Lung microvascular endothelial cell (primary cell): ENCODE measurements at regions not wholly inside any gene's neighbourhood (a gene's known extent, or its start where the extent isn't known, plus 50 kb on each side); places are given as distances from the start of the nearest gene placed in this dataset.
"Not testable (repeated sequence)": the region's sequence is repeated elsewhere in the genome, so short reads cannot be mapped to it uniquely, and the experiment has no call there.

ENCODE experiments used
- DNase-seq, 2 donors: peaks; one replicate each; pipeline versions ENCODE4 v3.0.0 to v3.0.0-alpha.2; 2010; ENCODE audit warnings: low read depth in 2 of 2

GRCh38 chr2:186181625-186182024 is 304.4 kb upstream of the ZC3H15 start:
- no peak for DNase-seq

DNA sequence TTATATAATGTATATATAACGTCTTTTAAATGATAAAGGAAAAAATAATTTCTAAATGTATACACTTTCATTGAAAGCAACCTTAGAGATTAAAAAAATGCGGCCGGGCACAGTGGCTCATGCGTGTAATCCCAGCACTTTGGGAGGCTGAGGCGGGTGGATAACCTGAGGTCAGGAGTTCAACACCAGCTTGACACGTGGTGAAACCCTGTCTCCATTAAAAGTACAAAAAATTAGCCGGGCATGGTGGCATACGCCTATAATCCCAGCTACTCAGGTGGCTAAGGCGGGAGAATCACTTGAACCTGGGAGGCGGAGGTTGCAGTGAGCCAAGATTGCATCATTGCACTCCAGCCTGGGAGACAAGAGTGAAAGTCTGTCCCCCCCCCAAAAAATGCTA is 303.7 kb upstream of the ZC3H15 start:
- not testable (repeated sequence) for DNase-seq

DNA sequence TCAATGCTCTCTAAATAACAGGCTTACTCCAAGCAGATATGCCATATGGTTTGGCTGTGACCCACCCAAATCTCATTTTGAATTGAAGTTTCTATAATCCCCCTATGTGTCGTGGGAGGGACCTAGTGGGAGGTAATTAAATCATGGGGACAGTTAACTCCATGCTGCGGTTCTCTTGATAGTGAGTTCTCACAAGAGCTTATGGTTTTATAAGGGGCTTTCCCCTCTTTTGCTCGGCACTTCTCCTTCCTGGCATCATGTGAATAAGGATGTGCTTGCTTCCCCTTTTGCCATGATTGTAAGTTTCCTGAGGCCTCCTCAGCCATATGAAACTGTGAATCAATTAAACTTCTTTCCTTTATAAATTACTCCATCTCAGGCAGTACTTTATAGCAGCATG is 302.7 kb upstream of the ZC3H15 start:
- no peak for DNase-seq

DNA sequence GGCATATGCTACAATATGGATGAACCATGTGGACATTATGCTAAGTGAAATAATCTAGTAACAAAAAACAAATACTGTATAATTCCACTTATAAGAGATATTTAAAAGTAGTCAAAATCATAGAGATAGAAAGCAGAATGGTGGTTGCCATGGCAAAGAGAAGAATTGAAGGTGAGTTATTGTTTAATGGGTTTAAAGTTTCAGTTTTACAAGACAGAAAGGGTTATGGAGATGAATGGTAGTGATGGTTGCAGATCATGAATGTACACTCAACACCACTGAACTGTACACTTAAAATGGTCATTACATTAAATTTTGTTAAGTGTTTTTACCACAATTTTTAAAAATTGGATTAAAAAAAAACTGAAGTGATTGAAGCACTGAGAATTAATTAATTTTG is 298.2 kb upstream of the ZC3H15 start:
- no peak for DNase-seq

DNA sequence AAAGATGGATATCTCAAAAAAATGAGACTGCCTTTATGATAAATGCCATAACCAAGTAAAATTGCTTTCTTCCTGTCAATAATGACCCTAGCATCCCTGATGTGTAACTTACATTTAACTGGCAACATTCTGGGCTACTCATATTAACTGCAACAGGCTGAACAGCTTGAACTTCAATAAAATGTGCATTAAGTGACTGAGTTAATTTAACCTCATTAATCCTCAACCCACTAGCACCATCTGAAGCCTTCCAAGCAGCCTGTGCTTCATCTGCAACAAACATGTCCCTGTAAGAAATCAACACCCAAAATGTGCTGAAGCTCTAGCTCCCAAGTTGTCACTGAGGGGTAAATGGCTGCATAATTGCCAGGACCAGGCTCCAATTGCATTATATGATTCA is 296.2 kb upstream of the ZC3H15 start:
- no peak for DNase-seq

DNA sequence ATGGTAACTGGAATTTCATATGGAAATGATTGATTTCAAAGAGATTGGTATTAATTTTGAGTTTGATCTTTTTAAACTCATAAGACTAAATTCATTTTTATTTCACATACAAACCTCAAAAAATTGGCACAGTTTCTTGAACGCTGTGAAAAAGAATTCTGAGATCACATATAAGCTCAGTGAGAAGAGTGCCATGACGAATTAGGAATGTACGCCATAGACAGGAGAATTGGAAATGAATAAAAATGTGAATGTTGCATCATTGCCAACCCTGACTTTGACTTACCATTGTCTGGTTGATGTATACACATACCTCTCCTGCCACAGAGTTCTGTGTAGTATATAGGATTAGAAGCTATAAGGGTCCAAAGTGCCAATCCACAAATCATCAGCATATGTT is 290.4 kb upstream of the ZC3H15 start:
- no peak for DNase-seq

- no peak for DNase-seq
These were observed 288.1 kb upstream of the ZC3H15 start for GRCh38 chr2:186197955-186198354.

GRCh38 chr2:186199029-186199428 is 287.0 kb upstream of the ZC3H15 start:
- DNase-seq, result no peak

DNA sequence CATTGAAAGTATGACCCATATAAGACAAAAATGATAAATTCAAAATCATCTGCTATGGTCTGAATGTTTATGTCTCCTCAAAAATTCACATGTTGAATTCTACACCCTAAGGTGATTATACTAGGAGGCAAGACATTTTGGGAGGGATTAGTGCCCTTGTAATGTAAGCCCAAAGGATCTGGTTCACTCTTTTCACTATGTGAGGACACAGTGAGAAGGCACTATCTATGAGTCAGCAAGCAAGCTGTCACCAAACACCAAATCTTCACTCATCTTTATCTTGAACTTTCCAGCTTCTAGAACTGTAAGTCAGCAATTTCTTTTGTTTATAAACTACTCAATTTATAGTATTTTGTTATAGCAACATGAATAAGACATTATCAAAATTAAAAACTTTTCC is 284.7 kb upstream of the ZC3H15 start:
- DNase-seq, result no peak

GRCh38 chr2:186205254-186205911 is 280.7 kb upstream of the ZC3H15 start:
- DNase-seq, result no peak

DNA sequence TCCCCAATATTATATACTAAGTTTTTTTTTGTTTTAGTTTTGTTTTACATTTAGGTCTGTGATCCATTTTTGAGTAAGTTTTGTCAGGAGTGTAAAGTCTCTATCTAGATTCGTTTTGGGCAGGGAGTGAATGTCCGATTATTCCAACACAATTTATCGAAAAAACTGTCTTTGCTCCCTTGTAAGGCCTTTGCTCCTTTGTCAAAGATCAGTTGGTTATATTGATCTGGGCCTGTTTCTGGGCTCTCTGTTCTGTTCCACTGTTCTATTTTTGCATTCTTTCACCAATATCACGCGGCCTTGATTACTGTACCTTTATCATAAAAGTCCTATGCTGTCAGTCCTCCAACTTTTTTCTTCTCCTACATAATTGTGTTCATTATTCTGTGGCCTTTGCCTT is 276.5 kb upstream of the ZC3H15 start:
- DNase-seq, result no peak

- no peak for DNase-seq
These were observed 265.7 kb upstream of the ZC3H15 start for GRCh38 chr2:186220409-186220808.

GRCh38 chr2:186229265-186229664 is 256.8 kb upstream of the ZC3H15 start:
- no peak for DNase-seq

GRCh38 chr2:186241874-186242273 is 244.2 kb upstream of the ZC3H15 start:
- DNase-seq, result no peak

DNA sequence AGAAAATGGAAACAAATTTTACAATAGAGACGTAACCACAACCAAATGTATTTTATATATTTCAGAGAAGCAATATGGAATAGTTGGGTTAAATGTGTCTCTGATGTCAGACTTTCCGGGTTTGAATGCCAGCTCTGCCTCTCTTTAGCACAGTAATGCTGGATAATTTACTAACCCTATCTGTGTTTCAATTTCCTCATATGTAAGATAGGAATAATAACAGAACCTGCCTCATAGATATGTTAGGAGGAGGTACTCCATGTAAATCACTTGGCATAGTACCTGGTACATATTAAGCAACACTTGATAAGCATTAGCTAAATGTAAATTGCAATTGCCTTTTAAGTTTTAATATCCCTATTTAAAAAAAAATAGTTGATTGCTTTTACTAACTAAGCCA is 231.3 kb upstream of the ZC3H15 start:
- DNase-seq, result no peak

DNA sequence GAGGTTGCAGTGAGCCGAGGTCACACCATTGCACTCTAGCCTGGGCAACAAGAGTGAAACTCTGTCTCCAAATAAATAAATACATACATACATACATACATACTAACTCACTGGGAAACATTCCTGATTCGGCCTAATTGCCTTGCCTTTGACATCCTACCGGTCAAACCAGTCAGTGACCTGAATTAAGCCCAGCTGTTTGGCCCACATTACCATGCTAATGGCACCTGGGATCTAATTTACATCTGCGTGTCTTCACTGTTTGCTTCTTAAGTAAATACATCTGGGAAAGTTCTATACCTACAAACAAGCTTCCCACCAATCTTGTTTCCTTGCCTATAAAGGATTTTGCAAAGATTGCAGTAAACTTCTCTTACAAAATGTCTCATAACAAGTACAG is 230.2 kb upstream of the ZC3H15 start:
- DNase-seq, result no peak

DNA sequence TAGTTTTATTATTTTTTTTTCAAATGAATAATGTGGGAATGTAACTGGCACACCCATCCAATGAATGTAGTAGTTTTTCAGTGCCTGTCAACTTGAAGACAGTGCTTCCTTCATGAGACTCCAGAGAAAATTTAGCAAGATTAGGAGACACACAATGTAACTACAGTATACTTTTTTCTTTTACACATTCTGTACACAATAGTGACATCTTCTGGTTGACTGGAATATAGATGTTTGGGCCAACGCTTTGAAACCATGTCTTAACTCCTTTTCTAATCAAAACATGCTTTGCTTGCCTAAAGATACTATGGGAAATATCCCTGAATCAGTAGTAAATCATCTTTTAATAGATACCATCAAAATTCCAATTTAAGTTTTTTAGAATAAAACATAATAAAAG is 229.5 kb upstream of the ZC3H15 start:
- peak; percentile 24 to 38 for DNase-seq

DNA sequence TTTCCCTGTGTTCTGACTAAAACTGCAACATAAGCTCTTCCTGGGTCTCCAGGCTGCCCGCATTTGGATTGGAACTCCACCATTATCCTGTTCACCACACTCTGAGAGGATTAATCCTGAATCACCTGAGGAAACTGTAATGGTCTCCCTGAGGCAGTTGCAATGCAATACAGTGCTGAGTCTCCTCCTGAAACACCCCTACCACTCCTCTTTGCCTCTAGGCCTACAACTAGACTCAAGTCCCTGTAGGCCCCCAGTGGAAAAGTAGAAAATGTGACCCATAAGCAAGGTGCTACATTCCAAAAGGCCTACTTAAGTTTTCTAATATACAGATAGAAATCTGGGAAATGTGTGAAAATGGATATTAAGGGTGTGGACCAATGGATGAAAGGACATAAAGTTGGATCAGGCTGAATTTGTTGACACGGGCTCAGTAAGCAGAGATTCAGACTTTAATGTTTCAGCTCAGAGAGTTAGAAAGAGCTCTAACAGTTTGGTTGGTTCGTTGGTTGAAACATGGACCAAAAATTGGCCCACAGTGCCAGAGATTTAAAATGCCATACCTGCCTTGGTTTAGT is 222.3 kb upstream of the ZC3H15 start:
- DNase-seq, result no peak

DNA sequence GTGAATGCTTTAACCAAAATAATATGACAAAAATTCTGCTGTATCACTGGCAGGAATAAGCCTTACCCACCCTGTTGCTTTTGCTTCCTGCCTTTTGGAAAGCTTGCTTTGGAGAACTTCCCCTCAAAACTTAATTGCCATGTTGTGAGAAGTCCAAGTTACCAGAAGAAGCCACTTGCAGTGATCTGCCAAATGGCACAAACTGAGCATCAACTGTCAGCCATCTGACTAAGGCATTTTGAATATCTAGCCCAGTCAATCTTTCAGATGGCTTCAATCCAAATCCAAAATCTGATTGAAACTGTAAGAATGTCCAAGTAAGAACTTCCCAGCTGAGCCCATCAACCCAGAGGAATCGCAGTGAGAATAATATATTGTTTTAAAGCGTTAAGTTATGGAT is 216.5 kb upstream of the ZC3H15 start:
- DNase-seq, result no peak

DNA sequence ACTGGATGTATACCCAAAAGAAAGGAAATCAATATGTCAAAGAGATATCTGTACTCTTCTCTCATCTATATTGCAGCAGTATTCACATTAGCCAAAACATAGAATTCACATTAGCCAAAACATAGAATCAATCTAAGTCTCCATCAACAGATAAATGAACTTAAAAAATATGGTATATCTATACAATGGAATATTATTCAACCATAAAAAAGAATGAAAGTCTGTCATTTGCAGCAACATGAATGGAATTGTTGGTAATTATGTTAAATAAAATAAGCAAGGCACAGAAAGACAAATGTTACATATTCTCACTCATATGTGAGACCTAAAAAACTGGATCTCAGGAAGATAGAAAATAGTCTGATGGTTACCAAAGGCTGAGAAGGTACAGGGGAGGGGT is 212.1 kb upstream of the ZC3H15 start:
- no peak for DNase-seq

DNA sequence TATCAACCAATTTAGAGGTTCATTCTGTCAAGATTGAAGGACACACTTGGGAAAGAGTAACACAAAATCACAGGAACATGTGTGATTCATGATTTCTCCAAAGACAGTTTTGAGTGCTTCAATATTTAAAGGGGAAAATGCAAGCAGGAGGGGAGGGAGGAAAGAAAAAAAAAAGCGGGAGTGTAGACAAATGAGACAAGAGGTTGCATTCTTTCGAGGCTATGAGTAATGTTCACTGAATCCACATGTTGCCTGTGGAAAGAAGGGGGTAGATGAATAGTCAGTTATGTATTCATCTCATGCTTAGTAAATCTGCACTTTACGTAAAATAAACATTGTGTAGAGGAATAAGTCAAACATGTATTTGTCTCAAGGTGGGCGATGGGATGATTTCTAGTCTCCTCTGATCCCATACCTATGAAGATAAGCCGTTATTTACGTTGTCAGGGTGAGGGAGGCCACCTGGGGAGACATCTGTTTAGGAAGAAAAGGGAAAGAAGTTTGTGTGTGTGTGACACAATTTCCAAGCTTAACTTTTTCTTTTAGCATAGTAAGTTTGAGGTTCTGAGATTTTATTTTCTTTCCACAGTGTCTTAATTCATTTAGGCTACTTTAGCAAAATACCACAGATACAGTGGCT is 211.0 kb upstream of the ZC3H15 start:
- DNase-seq, result no peak

DNA sequence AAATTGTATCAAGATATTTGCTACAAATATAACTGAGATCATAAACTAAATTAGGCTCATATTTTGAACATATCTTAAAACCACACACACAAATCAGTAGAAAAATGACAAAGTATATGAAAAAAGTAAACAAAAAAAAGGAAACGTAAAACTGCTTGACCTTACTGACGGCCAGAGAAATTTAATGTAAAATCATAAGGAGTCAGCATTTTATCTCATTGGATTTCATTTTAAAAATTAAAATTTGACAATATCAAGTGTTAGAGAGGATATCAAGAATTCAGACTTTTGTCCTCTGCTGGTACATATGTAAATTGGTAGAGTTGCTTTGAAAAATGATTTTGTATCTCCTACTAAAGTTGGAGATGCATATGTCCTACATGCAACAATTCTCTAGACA is 209.2 kb upstream of the ZC3H15 start:
- no peak for DNase-seq

DNA sequence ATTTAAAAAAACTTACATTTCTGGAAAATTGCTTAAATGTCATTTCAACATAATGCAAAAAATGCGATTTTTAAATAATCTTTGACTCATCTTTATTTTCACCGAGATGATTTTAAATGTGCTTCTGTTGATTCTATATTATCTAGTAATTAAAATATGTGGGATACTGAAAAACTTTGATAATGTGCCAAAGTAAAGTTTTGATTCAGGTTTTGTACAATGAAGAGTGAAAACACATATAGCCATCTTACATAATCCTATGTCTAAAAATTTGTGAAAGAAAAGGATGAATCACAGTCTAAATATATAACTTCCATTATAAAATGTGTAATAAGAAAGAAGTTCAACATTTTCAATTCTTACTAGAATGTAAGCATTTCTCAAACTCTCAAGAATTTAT is 204.3 kb upstream of the ZC3H15 start:
- DNase-seq, result no peak
